ENCODE measurements at regions not wholly inside any gene's neighbourhood (a gene's known extent, or its start where the extent isn't known, plus 50 kb on each side); places are given as distances from the start of the nearest gene placed in this dataset.

DNA sequence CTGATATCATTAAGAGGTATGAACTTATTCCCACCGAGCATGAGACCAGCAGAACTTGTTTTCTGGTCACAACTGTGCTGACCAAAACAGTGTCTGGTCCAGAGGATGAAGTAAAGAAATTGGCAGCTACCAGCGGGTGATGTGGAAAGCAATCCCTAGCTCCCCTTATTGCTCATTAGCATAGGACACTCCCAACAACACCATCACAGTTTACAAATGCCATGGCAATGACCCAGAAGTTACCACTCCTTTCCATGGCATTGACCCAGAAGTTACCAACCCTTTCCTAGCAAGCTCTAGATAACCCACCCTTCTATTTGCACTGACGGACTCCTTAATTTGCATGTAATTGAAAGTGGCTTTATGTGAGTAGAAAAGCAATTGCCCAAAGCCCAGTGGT, 1856.1 kb downstream of the OLFM4 start:
- no peak for DNase-seq (ENCODE audit: low read depth)

DNA sequence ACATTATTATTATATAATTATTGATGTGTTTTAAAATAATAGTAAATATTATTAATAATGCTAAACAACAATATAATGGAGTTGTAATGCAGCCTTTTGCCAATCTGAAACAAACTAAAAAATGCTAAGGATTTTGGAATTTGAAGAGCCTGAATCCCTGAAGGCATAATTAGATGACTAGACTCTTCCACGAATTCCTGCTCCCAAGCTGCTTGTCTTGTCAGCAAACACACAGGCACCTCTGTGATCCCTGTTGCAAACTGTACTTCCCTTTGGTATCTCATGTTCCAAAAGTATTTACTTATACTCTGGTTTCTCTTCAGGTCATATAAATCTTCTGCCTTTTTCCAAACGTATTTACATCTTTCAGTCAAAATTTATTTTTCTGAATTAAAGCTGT, 1862.4 kb downstream of the OLFM4 start:
- no peak for DNase-seq (ENCODE audit: low read depth)

GRCh38 chr13:54901316-54901715, 1872.7 kb downstream of the OLFM4 start:
- DNase-seq (ENCODE audit: low read depth): no peak

- no peak for DNase-seq (ENCODE audit: low read depth)
Observed at GRCh38 chr13:54912367-54912766, 1883.8 kb downstream of the OLFM4 start.

DNA sequence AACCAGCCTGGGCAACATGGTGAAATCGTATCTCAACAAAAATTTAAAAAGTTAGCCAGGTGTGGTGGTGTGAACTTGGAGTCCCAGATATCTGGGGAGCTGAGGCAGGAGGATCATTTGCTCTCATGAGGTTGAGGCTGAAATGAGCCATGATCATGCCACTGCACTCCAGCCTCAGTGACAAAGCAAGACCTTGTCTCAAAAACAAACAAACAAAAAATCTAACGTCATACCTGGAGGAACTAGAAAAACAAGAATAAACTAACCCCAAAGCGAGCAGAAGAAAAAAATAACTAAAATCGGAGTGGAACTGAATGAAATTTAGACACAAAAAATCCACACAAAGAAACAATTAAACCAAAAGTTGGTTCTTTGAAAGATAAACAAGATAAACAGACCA, 1885.1 kb downstream of the OLFM4 start:
- DNase-seq (ENCODE audit: low read depth): no peak

GRCh38 chr13:54927538-54927937, 1898.9 kb downstream of the OLFM4 start:
- DNase-seq (ENCODE audit: low read depth): no peak

GRCh38 chr13:54928071-54928470, 1899.5 kb downstream of the OLFM4 start:
- DNase-seq (ENCODE audit: low read depth): no peak

- no peak for DNase-seq (ENCODE audit: low read depth)
Observed at GRCh38 chr13:54934121-54934520, 1905.5 kb downstream of the OLFM4 start.

DNA sequence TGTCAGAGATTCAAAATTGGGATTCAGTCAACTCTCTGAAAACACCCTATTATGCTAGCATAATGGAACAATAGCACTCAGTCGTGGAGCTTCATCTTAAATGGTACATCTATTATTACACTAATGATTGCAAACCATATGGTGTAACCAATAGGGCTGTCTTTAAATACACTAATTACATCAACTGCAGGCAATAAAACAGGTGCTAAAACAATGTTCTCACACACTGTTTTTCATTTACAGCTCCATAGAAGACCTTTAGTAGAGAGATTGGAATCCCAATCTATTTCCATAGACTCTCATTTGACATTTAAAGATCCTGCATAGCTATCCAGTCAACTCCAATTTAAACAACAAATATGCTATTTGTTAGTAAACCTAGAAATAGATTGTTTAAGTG, 1917.4 kb downstream of the OLFM4 start:
- DNase-seq (ENCODE audit: low read depth): no peak

DNA sequence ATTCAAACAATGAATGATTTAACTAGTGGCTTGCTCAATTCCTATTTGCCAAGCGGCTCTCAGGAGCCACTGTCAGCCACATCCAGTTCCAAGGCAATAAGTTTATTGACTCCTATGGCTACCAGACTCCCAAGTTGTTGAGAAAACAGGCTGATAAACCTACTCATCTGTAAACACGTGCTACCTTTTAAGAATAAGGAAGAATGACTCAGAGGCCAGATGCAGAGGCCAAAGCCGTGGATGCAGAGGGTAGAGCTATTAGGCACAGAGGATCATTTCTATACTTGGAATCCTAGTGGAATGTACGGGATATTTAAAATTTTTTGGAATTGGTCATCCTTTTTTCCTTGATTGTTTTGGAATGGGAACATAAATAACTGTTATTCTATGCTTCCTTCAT, 1921.1 kb downstream of the OLFM4 start:
- DNase-seq (ENCODE audit: low read depth): peak; percentile 0

DNA sequence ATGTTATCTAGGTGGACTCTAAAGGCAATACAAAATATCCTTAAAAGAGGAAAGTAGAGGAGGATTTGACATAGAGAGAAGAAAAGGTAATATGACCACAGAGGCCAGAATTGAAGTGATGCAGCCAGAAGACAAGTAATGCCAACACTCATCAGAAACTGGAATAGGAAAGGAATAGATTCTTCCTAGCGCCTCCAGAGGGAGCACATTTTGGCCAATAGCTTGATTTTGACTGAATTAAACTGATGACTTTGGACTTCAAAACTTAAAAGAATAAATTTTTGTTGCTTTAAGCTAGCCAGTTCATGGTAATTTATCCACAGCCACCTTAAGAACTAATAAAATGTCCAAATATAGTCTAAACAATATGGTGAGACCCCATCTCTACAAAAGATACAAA, 1921.9 kb downstream of the OLFM4 start:
- DNase-seq (ENCODE audit: low read depth): no peak

- DNase-seq (ENCODE audit: low read depth): no peak
Observed at GRCh38 chr13:54953786-54954185, 1925.2 kb downstream of the OLFM4 start.

DNA sequence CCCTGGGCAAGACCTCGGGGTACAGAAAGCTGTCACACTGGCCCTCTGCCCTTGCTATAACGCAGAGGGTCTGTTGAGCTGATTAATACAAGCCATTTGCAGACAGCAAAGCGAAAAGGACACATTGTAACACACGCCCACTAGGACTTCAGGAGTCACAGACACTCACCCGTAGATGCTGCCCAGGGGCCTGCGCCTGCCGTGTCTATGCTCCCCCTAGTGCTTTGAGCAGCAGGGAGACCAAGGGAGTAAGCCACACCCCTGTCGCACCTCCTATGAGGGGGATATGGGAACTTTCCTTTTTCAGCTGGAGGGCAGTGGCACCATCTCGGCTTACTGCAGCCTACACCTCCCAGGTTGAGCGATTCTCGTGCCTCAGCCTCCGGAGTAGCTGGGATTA, 1930.2 kb downstream of the OLFM4 start:
- DNase-seq (ENCODE audit: low read depth): no peak

DNA sequence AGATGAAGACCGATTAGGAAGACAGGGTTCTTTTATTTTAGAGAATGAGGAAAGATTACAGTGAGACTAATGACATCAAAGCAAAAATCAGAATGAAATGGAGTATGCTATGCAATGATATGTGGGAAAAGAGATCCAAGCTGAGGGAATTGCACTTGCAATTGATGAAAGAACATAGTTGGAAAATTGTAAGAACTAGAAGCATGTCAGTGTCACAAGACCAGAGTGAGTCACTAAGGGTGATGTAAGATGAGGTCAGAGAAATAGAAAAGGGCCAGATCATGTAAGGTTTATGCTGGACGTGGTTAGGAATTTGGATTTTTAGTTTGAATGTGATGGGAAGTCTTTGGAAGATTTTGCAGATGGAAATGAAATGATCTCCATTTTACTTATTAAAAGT, 1937.3 kb downstream of the OLFM4 start:
- DNase-seq (ENCODE audit: low read depth): peak; percentile 10

DNA sequence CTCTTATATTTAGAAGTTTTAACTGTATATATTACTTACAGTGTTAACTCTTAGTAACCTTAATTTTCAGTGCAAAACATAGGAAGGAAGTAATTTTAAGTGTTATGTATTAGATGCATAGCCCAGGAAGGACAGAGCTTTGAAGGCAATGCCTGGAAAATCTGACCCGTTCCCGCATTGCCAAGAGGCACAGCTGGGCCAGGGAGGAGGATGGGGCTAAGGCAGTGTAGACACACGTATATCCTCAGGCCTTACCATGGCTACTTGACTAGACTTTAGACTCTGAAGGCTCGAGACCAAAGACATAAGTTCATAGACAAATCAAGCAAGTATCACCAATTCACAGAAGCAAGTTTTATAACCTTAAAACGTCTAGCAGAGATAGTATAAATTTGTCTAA, 1944.2 kb downstream of the OLFM4 start:
- no peak for DNase-seq (ENCODE audit: low read depth)

GRCh38 chr13:54975676-54976075, 1947.1 kb downstream of the OLFM4 start:
- no peak for DNase-seq (ENCODE audit: low read depth)

DNA sequence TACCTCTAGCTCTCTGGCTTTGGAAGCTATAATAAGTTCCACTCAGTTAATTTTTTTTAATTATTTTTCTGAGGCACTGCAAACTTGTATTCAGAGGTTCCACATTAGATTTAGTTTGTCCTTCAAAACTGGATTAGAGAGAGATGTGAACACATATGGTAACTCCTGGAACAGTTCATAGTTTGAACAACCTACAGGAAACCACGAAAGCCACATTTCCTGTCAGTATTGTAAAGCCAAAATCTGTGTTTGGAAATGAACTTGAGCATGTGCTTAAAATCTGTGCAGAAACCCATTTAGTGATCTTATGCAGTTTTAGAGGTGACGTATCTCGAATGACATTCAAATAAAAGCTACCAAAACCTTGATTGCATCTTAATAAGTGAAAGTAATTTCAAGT, 1952.0 kb downstream of the OLFM4 start:
- no peak for DNase-seq (ENCODE audit: low read depth)

- DNase-seq (ENCODE audit: low read depth): no peak
Observed at GRCh38 chr13:54989418-54989817, 1960.8 kb downstream of the OLFM4 start.

GRCh38 chr13:54999399-54999907, 1970.8 kb downstream of the OLFM4 start:
- no peak for DNase-seq (ENCODE audit: low read depth)

- DNase-seq (ENCODE audit: low read depth): no peak
Observed at GRCh38 chr13:55000043-55000442, 1971.4 kb downstream of the OLFM4 start.

- DNase-seq (ENCODE audit: low read depth): no peak
Observed at GRCh38 chr13:55000844-55001243, 1972.2 kb downstream of the OLFM4 start.

DNA sequence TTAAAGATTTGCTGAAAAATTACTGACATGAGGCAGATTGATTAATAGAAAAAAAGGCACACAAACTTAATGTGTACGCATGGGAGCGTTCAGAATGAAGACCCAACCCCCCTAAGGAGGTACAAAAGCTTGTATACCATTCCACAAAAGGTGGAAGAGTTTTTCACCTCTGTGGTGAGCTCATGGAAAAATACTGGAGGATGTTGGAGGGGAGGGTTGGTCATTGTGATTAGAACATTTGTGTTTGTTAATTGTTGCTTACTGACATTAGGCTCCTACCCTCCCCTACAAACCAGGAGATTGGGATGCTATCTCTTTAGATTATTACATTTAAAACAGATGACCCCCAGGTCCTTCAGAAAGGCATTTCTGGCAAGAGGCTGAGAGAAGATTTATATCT, 1973.3 kb downstream of the OLFM4 start:
- no peak for DNase-seq (ENCODE audit: low read depth)

DNA sequence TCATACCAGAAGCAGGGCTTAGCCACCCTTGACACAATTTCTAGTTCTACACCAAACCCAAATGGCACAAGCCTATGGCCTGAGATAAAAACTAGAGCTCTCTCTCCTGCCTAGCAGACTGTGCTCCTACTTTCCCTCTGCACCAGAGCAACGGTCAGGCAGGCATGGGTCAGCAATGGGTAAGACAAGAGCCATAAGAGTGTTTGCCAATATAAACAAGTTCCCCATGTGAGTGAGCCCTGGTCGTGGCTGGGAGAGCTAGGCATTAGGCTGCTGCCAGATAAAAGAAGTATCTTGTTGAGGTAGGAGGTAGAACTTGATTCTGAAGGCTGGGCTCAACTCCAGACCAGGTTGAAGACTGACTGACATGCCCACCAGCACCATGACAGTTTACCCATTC, 1979.1 kb downstream of the OLFM4 start:
- DNase-seq (ENCODE audit: low read depth): no peak

GRCh38 chr13:55013051-55013450, 1984.4 kb downstream of the OLFM4 start:
- no peak for DNase-seq (ENCODE audit: low read depth)

DNA sequence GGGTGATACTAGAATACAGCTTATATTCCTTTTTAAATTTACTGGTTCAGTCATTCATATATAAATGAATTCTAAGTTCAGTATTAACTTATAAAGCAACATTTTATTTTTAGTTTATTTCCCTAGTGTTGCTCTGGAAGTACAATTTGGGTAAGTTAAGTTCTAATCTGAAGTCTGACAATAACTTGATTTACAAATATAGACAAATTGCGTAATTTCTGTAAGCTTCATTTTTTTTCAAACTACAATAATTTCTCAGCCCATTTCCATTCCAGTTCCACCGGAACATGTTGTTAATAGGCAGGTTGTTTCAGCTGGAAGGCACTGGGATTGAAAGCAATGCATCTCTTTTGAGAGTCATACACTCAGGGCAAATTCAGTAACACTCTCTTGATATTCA, 2000.7 kb downstream of the OLFM4 start:
- DNase-seq (ENCODE audit: low read depth): no peak
